SK-N-DZ (cell line): ENCODE measurements at regions not wholly inside any gene's neighbourhood (a gene's known extent, or its start where the extent isn't known, plus 50 kb on each side); places are given as distances from the start of the nearest gene placed in this dataset.

Source experiments
- DNase-seq: peaks from one replicate; pipeline ENCODE4 v3.0.0-alpha.2; 2015; ENCODE audit warnings: low spot score

- DNase-seq = no peak
Measured at GRCh38 chr5:62681117-62681850, 102.7 kb downstream of the LRRC70 start.

- no peak for DNase-seq
Measured at GRCh38 chr5:62680121-62680520, 101.5 kb downstream of the LRRC70 start.
